ENCODE measurements at regions not wholly inside any gene's neighbourhood (a gene's known extent, or its start where the extent isn't known, plus 50 kb on each side); places are given as distances from the start of the nearest gene placed in this dataset.
"Not testable (repeated sequence)": the region's sequence is repeated elsewhere in the genome, so short reads cannot be mapped to it uniquely, and the experiment has no call there.

GRCh38 chr9:93809204-93809940 is 145.8 kb downstream of the BARX1 start:
- no peak for DNase-seq

GRCh38 chr9:93808115-93809029 is 146.8 kb downstream of the BARX1 start:
- DNase-seq, result no peak

- DNase-seq, result no peak
Measured at GRCh38 chr9:93807166-93808074, 147.7 kb downstream of the BARX1 start.

GRCh38 chr9:93801581-93802284 is 153.4 kb downstream of the BARX1 start:
- DNase-seq, result no peak

GRCh38 chr9:93801120-93801519 is 154.0 kb downstream of the BARX1 start:
- DNase-seq, result no peak

- no peak for DNase-seq
Measured at GRCh38 chr9:93792358-93792757, 162.8 kb downstream of the BARX1 start.

GRCh38 chr9:93786204-93786603 is 169.0 kb downstream of the BARX1 start:
- no peak for DNase-seq

GRCh38 chr9:93776873-93777272 is 178.3 kb downstream of the BARX1 start:
- no peak for DNase-seq

GRCh38 chr9:93776256-93776655 is 178.9 kb downstream of the BARX1 start:
- no peak for DNase-seq

- no peak for DNase-seq
Measured at GRCh38 chr9:93774331-93775102, 180.6 kb downstream of the BARX1 start.

GRCh38 chr9:93771276-93771675 is 183.9 kb downstream of the BARX1 start:
- no peak for DNase-seq

- no peak for DNase-seq
Measured at GRCh38 chr9:93761822-93762221, 185.4 kb downstream of the PHF2 start.

GRCh38 chr9:93750045-93750444 is 173.7 kb downstream of the PHF2 start:
- DNase-seq, result no peak

- not testable (repeated sequence) for DNase-seq
Measured at GRCh38 chr9:93748827-93749226, 172.4 kb downstream of the PHF2 start.

- no peak for DNase-seq
Measured at GRCh38 chr9:93731963-93732362, 155.6 kb downstream of the PHF2 start.

- DNase-seq, result no peak
Measured at GRCh38 chr9:93730648-93731047, 154.3 kb downstream of the PHF2 start.

GRCh38 chr9:93730217-93730616 is 153.8 kb downstream of the PHF2 start:
- no peak for DNase-seq
